GM21723 (cell line): ENCODE measurements at regions not wholly inside any gene's neighbourhood (a gene's known extent, or its start where the extent isn't known, plus 50 kb on each side); places are given as distances from the start of the nearest gene placed in this dataset.
"Not testable (repeated sequence)": the region's sequence is repeated elsewhere in the genome, so short reads cannot be mapped to it uniquely, and the experiment has no call there.

Experiments
- ATAC-seq: cut with Tn5 transposase; IDR thresholded peaks from one replicate; pipeline ENCODE4 v1.9.1; 2021; ENCODE audit warnings: mild to moderate bottlenecking, moderate library complexity; ENCODE audit not compliant: unreplicated experiment

- no peak for ATAC-seq
Observed at GRCh38 chr2:7736646-7737305, 819.6 kb downstream of the RNF144A start.

- no peak for ATAC-seq
Observed at GRCh38 chr2:7738596-7738995, 821.4 kb downstream of the RNF144A start.

- no peak for ATAC-seq
Observed at GRCh38 chr2:7740114-7740513, 822.9 kb downstream of the RNF144A start.

GRCh38 chr2:7742301-7742700 is 825.1 kb downstream of the RNF144A start:
- no peak for ATAC-seq

DNA sequence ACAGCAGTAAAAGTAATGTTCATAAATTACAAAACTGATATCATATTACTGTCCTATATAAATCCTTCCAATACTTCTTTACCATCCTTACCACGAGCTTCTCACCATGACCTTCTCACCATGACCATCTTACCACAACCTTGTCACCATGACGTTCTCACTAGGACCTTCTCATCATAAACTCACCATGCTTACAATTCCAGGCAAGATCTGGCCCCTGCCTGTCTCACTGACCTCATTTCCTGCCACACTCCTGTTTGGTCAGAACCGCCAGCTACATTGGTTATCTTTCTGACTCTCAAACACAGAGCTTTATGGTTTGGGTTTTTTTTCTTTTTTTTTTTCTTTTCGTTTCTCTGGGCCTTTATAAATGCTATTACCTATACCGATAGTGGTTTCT is 827.6 kb downstream of the RNF144A start:
- ATAC-seq, result no peak

DNA sequence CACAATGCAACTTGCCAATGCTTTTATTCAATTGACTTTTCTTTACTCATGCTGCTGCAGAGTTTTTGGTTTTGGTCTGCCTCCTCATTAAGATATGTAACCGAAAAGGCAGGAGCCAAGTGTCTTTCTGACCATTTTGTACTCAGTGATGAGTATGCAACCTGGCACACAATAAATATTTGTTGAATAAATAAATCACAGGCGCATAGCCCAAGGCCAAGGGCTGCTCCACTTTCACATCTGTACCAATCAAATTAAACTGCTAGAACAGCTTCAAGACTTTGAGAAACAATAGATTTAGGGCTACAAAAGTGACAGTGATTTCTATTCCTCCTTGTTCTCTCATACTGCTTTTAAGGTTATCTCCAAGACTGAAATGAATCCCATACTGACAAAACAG is 828.2 kb downstream of the RNF144A start:
- ATAC-seq, result no peak

GRCh38 chr2:7748717-7749415 is 831.7 kb downstream of the RNF144A start:
- no peak for ATAC-seq

DNA sequence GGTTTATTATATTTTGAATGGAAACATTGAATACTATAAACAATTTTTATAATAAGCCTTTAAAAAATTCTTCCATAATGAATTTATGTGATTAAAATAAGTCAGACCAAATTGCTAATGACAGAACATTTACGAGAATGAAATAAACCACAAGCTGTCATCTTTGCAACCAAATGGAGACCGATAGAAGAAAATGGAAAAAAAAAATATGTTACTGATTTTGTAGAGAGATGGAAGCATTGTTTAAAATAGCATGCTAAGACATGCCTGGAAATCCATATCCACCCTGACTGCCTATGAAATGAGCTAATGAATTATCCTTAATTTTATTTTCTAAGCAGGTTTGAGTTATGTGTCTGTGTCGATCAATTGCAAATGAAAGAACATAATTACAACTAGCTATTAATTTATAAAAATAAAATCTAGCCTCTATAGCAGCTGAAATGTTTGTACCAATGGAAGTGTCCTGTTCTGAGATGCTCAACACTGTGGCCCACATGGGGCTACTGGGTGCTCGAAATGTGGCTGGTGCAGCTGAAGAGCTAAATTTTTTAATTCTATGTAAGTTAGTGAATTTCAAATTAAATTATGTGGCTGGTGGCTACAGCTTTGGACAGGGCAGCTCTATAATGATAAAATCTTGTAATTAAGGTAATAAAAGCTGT is 832.8 kb downstream of the RNF144A start:
- no peak for ATAC-seq

DNA sequence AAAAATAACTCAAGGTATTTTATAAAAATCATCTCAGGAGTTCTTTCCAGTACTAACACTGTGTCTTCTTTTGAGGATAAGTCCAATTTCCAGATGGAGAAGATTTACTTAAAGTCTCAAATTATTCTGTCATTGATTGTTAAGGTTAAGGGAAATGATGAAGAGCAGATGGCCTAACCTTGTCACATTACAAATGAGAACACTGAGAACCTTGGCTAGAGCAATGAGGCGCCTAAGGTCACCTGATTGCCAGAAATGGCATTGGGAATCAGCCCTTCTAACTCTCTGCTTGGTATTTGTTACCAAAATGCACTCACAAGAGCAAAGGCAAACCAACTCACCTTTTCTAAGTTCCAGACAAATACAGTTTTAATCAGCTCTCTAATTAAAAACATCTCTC is 835.1 kb downstream of the RNF144A start:
- no peak for ATAC-seq

GRCh38 chr2:7753777-7754176 is 836.6 kb downstream of the RNF144A start:
- ATAC-seq, result no peak

- ATAC-seq, result no peak
Observed at GRCh38 chr2:7755879-7756278, 838.7 kb downstream of the RNF144A start.

DNA sequence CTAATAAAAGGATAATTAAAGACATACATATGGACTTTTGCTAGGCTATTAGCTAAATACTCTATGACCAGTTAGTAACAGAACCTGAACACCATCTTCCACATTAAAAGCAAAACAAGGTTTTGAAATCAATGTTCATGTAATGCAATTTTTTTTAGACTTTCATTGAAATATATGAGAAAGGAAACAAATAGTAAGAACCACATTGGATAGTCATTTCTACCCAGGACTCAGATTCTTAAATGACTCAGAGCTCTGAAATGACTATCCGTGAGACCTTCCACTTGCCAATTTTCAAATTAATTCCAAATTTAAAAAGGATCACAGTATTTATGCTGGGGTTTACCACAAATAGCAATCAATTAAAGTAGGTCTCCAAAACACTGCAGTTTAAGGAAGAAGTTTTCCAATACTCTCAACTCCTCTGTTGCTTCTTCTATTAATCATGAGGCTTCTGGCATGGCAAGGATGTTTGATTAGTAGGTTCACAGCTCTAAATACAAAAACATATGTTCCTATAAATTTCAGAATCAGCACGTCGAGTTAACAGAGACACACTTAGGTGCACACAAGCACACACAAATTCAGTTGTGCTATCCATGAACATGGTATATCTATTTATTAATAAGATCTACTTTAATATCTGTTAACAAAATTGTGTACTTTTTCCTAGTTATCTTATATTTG is 841.0 kb downstream of the RNF144A start:
- peak; percentile 95 for ATAC-seq

DNA sequence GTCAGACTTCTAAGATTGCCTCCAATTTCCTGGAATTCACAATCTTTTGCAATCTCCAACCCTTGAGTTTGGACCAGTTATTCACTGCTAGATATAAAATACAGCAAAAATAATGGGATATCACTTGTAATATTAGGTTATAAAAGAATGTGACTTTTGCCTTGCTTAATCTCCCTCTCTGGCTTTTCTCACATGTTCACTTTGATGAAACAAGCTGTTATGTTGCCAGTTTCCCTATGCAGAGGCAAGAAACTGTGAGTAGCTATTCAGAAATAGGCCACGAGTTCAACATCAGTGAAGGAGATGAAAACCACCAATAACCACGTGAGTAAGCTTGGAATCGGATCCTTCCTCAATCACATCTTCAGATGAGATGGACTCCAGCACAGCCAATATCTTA is 842.7 kb downstream of the RNF144A start:
- no peak for ATAC-seq

- not testable (repeated sequence) for ATAC-seq
Observed at GRCh38 chr2:7763418-7763817, 846.2 kb downstream of the RNF144A start.

DNA sequence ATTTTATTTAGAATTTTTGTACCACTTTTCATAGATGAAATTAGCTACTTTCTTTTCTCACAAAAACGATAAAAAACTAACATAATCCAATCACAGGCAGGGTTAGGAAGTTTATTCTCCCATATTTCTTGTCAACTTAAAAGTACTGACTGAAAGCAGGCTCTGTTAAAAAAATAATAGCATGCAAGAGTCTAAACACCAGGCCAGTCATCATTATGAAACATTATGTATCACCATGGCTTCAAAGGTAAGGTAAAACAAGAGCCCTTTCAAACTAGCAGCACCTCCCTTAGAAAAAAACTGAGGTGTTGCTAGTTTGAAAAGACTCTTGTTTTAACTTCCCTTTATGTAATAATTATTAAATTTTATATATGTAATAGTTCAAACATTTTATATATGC is 848.0 kb downstream of the RNF144A start:
- ATAC-seq, result no peak

DNA sequence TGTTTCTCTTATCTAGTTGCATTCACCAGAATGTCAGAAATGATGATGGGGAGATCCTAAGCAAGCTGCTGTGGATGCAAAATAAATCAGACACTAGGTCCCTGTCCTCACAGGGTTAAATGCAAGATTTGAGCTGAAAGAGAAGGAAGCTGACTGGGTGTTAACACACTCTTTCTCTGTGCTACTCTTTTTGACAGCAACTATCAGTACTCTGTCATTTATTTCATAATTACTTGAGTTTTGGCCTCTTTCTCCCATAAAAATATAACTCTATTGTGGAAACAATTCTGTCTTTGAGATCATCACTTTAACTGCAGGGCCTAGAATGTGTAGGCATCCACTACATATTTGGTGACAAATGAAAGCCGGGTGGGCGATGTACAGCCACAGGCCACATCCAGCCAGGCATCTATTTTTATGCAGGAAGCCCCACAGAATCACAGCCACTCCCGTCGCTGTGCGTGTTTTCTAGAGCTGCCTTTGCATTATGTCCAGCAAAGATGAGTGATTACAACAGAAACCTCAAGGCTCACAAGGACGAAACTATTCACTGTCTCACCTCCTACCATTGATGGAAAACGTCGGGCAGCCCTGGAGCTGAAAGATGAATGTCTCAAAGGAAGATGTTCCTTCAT is 849.0 kb downstream of the RNF144A start:
- ATAC-seq, result no peak

DNA sequence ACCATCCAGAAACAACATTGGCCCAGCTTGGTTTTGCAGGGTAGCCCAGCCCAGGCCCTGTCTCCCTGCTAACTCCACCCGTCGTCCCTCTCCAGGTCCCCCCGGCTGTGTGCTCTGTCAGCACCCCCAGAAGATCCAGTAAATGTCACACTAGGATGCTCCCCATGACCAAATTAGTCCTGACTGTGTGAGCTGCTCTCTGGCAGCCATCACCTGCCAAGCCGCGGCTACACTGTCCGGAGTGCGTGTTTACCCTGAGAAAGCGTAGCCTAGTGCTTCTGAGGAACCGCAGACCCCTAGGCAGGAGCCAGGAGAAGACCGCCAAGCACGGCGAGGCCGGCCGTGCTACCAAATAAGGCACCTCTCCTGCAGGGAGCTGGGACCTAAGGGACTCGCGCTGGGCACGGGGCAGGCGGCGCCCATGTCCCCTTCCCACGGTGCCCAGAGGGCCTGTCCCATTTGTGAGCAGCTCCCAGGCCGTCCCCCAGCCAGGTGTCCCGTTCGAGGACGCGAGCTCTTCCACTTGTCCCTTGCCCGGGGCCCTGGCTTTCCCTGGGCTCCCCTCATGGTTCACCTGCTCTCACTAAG is 849.9 kb downstream of the RNF144A start:
- no peak for ATAC-seq

- no peak for ATAC-seq
Observed at GRCh38 chr2:7767902-7768301, 850.7 kb downstream of the RNF144A start.

GRCh38 chr2:7771781-7772180 is 854.6 kb downstream of the RNF144A start:
- ATAC-seq, result no peak
